ENCODE measurements at regions not wholly inside any gene's neighbourhood (a gene's known extent, or its start where the extent isn't known, plus 50 kb on each side); places are given as distances from the start of the nearest gene placed in this dataset.

DNA sequence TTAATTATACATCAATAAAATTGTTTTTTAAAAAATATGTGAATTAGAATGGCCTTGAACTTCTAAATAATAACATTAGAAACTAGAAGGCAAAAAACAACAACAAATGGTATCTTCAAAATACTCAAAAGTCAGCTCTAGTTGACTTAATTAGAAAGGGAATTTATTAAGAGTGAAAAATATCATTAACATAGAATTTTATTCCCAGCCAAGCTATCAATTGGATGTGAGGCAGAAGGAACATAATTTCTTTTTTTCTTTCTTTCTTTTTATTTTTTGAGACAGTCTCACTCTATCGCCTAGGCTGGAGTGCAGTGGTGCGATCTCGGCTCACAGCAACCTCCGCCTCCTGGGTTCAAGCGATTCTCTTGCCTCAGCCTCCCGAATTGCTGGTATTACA, 51.2 kb upstream of the CAPZB start:
- no peak for DNase-seq (ENCODE audit: low spot score)
- no peaks in the 10 kb centered on the region for H3K27me3 ChIP-seq
- H3K36me3 ChIP-seq (replicated peaks; ENCODE audit: insufficient read depth, low read depth): no peaks in the 10 kb centered on the region
- no peaks in the 10 kb centered on the region for H3K9me2 ChIP-seq (replicated peaks; ENCODE audit: insufficient read depth)
- TF ChIP-seq EZH2 (IDR thresholded peaks at IDR 0.05; ENCODE audit: borderline replicate concordance): no peak
- TF ChIP-seq, protein P1, sequence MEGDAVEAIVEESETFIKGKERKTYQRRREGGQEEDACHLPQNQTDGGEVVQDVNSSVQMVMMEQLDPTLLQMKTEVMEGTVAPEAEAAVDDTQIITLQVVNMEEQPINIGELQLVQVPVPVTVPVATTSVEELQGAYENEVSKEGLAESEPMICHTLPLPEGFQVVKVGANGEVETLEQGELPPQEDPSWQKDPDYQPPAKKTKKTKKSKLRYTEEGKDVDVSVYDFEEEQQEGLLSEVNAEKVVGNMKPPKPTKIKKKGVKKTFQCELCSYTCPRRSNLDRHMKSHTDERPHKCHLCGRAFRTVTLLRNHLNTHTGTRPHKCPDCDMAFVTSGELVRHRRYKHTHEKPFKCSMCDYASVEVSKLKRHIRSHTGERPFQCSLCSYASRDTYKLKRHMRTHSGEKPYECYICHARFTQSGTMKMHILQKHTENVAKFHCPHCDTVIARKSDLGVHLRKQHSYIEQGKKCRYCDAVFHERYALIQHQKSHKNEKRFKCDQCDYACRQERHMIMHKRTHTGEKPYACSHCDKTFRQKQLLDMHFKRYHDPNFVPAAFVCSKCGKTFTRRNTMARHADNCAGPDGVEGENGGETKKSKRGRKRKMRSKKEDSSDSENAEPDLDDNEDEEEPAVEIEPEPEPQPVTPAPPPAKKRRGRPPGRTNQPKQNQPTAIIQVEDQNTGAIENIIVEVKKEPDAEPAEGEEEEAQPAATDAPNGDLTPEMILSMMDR (IDR thresholded peaks at IDR 0.05; ENCODE audit: poor library complexity): no peak
- TF ChIP-seq EZH2phosphoT487 (IDR thresholded peaks at IDR 0.05; ENCODE audit: low read depth, severe bottlenecking, unreplicated experiment): no peak
- H3K4me2 ChIP-seq: no peak overlapping the region
- H4K20me1 ChIP-seq (ENCODE audit: insufficient read depth, poor library complexity, severe bottlenecking): no peaks in the 10 kb centered on the region
- no peak overlapping the region for H3K27ac ChIP-seq
- H3K4me3 ChIP-seq: no peak overlapping the region
- WGBS (ENCODE audit: low lambda C conversion rate, missing lambda C conversion rate): 98% methylated on average over 6 of the region's 6 CpGs
- no peaks in the 10 kb centered on the region for H3K9me3 ChIP-seq (ENCODE audit: low read depth)
- H3K79me2 ChIP-seq: no peaks in the 10 kb centered on the region
- no peak overlapping the region for H2AFZ ChIP-seq
- H3K4me1 ChIP-seq (ENCODE audit: insufficient read depth): no peaks in the 10 kb centered on the region

- H4K20me1 ChIP-seq (ENCODE audit: insufficient read depth, poor library complexity, severe bottlenecking): no peaks in the 10 kb centered on the region
- no peak overlapping the region for H3K4me2 ChIP-seq
- H2AFZ ChIP-seq: no peak overlapping the region
- no peak for DNase-seq (ENCODE audit: low spot score)
- H3K9me2 ChIP-seq (replicated peaks; ENCODE audit: insufficient read depth): no peaks in the 10 kb centered on the region
- TF ChIP-seq EZH2phosphoT487 (IDR thresholded peaks at IDR 0.05; ENCODE audit: low read depth, severe bottlenecking, unreplicated experiment) (no peak), EZH2 (IDR thresholded peaks at IDR 0.05; ENCODE audit: borderline replicate concordance) (no peak)
- TF ChIP-seq, protein P1 (IDR thresholded peaks at IDR 0.05; ENCODE audit: poor library complexity): no peak
- H3K27ac ChIP-seq: no peak overlapping the region
- H3K79me2 ChIP-seq: no peaks in the 10 kb centered on the region
- H3K9me3 ChIP-seq (ENCODE audit: low read depth): no peaks in the 10 kb centered on the region
- no peaks in the 10 kb centered on the region for H3K4me1 ChIP-seq (ENCODE audit: insufficient read depth)
- H3K27me3 ChIP-seq: no peaks in the 10 kb centered on the region
- no peak overlapping the region for H3K4me3 ChIP-seq
- no peaks in the 10 kb centered on the region for H3K36me3 ChIP-seq (replicated peaks; ENCODE audit: insufficient read depth, low read depth)
- WGBS (ENCODE audit: low lambda C conversion rate, missing lambda C conversion rate): 89% methylated on average over 3 of the region's 3 CpGs
These were observed 49.9 kb upstream of the CAPZB start for GRCh38 chr1:19535214-19535613.
